ENCODE measurements at regions not wholly inside any gene's neighbourhood (a gene's known extent, or its start where the extent isn't known, plus 50 kb on each side); places are given as distances from the start of the nearest gene placed in this dataset.

DNA sequence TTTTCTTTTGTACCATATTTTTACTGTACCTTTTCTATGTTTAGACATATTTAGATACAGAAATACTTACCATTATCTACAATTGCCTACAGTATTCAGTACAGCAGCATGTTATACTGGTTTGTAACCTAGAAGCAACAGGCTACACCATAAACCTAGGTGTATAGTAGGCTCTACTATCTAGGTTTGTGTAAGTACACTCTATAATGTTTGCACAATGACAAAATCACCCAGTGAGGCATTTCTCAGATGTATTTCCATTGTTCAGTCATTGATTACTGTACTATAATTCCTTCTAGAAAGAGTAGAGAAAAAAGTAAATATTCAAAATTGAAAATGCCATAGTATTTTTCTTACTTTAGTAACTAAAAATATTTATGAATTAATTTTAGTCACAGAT lies 490.1 kb upstream of the REG3G start (continued):
- TF ChIP-seq, protein P1, sequence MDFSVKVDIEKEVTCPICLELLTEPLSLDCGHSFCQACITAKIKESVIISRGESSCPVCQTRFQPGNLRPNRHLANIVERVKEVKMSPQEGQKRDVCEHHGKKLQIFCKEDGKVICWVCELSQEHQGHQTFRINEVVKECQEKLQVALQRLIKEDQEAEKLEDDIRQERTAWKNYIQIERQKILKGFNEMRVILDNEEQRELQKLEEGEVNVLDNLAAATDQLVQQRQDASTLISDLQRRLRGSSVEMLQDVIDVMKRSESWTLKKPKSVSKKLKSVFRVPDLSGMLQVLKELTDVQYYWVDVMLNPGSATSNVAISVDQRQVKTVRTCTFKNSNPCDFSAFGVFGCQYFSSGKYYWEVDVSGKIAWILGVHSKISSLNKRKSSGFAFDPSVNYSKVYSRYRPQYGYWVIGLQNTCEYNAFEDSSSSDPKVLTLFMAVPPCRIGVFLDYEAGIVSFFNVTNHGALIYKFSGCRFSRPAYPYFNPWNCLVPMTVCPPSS (IDR thresholded peaks at IDR 0.05): no peak
- TF ChIP-seq ZNF234 (CRISPR knock-in tag; conservative IDR thresholded peaks at IDR 0.05): no peak
- no peak for TF ChIP-seq ZNF782 (CRISPR knock-in tag; IDR thresholded peaks at IDR 0.05; ENCODE audit: borderline replicate concordance)
- TF ChIP-seq, protein P2, sequence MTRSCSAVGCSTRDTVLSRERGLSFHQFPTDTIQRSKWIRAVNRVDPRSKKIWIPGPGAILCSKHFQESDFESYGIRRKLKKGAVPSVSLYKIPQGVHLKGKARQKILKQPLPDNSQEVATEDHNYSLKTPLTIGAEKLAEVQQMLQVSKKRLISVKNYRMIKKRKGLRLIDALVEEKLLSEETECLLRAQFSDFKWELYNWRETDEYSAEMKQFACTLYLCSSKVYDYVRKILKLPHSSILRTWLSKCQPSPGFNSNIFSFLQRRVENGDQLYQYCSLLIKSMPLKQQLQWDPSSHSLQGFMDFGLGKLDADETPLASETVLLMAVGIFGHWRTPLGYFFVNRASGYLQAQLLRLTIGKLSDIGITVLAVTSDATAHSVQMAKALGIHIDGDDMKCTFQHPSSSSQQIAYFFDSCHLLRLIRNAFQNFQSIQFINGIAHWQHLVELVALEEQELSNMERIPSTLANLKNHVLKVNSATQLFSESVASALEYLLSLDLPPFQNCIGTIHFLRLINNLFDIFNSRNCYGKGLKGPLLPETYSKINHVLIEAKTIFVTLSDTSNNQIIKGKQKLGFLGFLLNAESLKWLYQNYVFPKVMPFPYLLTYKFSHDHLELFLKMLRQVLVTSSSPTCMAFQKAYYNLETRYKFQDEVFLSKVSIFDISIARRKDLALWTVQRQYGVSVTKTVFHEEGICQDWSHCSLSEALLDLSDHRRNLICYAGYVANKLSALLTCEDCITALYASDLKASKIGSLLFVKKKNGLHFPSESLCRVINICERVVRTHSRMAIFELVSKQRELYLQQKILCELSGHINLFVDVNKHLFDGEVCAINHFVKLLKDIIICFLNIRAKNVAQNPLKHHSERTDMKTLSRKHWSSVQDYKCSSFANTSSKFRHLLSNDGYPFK (CRISPR knock-in tag; IDR thresholded peaks at IDR 0.05; ENCODE audit: borderline replicate concordance): no peak
- TF ChIP-seq, protein P3, sequence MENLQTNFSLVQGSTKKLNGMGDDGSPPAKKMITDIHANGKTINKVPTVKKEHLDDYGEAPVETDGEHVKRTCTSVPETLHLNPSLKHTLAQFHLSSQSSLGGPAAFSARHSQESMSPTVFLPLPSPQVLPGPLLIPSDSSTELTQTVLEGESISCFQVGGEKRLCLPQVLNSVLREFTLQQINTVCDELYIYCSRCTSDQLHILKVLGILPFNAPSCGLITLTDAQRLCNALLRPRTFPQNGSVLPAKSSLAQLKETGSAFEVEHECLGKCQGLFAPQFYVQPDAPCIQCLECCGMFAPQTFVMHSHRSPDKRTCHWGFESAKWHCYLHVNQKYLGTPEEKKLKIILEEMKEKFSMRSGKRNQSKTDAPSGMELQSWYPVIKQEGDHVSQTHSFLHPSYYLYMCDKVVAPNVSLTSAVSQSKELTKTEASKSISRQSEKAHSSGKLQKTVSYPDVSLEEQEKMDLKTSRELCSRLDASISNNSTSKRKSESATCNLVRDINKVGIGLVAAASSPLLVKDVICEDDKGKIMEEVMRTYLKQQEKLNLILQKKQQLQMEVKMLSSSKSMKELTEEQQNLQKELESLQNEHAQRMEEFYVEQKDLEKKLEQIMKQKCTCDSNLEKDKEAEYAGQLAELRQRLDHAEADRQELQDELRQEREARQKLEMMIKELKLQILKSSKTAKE (CRISPR knock-in tag; IDR thresholded peaks at IDR 0.05; ENCODE audit: borderline replicate concordance): no peak
- TF ChIP-seq REPIN1 (CRISPR knock-in tag; IDR thresholded peaks at IDR 0.05; ENCODE audit: borderline replicate concordance, low read depth): no peak
- TF ChIP-seq ISL2 (CRISPR knock-in tag; IDR thresholded peaks at IDR 0.05): no peak
- no peak for TF ChIP-seq HDAC6 (IDR thresholded peaks at IDR 0.05; ENCODE audit: low read depth, low read length)
- no peak for TF ChIP-seq CHCHD3 (CRISPR knock-in tag; IDR thresholded peaks at IDR 0.05)
- no peak for TF ChIP-seq ZNF589 (CRISPR knock-in tag; conservative IDR thresholded peaks at IDR 0.05)
- TF ChIP-seq, protein P4, sequence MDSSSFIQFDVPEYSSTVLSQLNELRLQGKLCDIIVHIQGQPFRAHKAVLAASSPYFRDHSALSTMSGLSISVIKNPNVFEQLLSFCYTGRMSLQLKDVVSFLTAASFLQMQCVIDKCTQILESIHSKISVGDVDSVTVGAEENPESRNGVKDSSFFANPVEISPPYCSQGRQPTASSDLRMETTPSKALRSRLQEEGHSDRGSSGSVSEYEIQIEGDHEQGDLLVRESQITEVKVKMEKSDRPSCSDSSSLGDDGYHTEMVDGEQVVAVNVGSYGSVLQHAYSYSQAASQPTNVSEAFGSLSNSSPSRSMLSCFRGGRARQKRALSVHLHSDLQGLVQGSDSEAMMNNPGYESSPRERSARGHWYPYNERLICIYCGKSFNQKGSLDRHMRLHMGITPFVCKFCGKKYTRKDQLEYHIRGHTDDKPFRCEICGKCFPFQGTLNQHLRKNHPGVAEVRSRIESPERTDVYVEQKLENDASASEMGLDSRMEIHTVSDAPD (CRISPR knock-in tag; IDR thresholded peaks at IDR 0.05): no peak

All from HepG2 (cell line).